ENCODE measurements at regions not wholly inside any gene's neighbourhood (a gene's known extent, or its start where the extent isn't known, plus 50 kb on each side); places are given as distances from the start of the nearest gene placed in this dataset.

DNA sequence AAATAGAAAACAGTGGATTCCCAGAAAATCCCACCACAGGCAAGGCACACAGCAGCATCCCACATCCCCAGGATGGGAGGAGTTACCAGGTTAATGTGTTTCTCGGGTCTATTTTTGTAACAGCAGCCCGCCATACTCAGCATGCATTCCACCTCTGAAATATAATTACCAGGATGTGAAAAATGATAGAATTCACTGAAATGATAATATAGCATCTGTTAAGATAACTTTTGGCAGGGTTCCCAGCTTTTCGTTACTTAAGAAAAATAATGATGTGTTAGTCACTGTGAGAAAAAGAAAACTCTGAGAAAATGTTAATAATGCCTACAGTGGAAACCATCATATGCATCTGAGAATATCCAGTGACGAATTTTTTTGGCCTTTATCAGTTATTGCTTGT lies 87.1 kb downstream of the VCX2 start:
- DNase-seq (ENCODE audit: low read depth, low spot score), result peak; percentile 4
- TF ChIP-seq, protein P1, sequence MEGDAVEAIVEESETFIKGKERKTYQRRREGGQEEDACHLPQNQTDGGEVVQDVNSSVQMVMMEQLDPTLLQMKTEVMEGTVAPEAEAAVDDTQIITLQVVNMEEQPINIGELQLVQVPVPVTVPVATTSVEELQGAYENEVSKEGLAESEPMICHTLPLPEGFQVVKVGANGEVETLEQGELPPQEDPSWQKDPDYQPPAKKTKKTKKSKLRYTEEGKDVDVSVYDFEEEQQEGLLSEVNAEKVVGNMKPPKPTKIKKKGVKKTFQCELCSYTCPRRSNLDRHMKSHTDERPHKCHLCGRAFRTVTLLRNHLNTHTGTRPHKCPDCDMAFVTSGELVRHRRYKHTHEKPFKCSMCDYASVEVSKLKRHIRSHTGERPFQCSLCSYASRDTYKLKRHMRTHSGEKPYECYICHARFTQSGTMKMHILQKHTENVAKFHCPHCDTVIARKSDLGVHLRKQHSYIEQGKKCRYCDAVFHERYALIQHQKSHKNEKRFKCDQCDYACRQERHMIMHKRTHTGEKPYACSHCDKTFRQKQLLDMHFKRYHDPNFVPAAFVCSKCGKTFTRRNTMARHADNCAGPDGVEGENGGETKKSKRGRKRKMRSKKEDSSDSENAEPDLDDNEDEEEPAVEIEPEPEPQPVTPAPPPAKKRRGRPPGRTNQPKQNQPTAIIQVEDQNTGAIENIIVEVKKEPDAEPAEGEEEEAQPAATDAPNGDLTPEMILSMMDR (IDR thresholded peaks at IDR 0.05; ENCODE audit: insufficient read depth, low read length, missing control alignments), result no peak
- no peak overlapping the region for H3K4me3 ChIP-seq (ENCODE audit: low read depth, low read length)
- POLR2A ChIA-PET, result no interaction called here
- CTCF ChIA-PET, result no interaction called here

DNA sequence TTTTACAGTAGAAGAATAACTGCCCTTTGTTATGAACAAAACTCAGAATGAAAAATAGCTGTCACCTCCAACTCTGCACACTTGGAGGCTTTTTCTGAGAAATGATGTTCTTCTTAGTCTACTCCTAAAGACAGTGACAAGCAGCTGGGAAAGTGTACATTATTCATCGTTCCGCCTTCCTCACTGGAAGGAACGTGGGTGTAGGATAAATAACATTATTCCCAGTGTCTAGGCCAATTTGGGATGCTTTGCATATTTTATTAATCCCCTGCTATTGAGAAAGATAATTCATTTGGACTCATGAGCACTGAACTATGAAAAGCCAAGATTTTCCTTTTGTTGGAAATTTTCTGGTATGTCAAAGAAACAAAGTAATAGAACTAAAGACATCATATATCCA lies 87.8 kb downstream of the VCX2 start:
- POLR2A ChIA-PET, result no interaction called here
- TF ChIP-seq, protein P1 (IDR thresholded peaks at IDR 0.05; ENCODE audit: insufficient read depth, low read length, missing control alignments), result no peak

DNA sequence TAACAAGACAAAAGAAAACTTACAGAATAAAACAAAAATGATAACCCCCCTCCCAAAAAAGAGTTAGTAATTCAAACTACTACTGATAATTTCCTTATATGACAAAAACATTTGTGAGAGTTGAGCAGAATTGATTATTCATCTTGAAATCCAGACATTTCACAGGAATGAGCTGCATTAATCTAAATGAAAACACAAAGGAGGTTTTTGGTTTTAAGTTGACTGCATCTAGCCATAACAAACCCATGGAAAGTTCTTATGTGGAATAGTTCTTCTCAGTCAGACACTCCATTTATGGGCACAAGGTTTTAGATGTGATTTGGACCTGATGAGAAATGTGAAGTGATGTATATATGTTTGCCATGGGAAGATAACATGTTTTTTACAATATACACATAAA lies 95.4 kb downstream of the VCX2 start:
- H3K4me3 ChIP-seq (ENCODE audit: low read depth, low read length), result no peak overlapping the region
- POLR2A ChIA-PET, result no interaction called here

More for the DNA sequence above, 87.8 kb downstream of the VCX2 start:
- no peak overlapping the region for H3K4me3 ChIP-seq (ENCODE audit: low read depth, low read length)
- no peak for DNase-seq (ENCODE audit: low read depth, low spot score)
- CTCF ChIA-PET, result no interaction called here

DNA sequence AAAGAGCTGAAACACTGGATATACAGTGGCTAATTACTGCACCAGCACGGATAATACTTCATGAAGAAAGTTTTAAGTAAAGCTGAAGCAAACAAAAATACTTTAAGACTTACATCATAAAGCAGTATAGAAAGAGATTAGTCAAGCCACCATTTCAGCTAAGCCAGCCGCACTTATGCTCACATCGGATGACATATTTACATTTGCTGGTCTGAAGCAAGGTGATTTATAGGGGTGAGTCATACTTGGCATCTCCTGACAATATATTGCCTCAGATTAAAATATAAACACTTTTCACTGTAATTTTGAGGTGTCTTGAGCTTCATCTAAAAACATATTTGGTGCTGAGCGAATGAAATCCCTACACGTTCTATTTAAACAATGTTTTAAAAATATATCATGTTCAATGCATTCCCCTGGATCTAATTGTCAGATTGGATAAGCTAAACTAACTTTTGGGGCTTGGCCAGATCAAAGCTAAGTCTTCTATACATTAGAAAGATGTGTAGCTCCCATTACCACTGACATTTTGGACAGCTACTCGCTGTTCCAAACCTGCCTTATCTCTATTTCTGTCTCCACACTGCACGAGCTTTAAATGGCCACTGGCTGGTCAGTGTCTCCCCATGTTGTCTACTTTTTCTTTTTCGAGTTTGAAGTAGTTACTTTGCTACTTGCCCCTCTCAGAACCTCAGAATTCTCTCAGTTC lies 103.2 kb downstream of the VCX2 start:
- TF ChIP-seq, protein P1 (IDR thresholded peaks at IDR 0.05; ENCODE audit: insufficient read depth, low read length, missing control alignments), result no peak
- no peak for DNase-seq (ENCODE audit: low read depth, low spot score)
- ChIA-PET POLR2A (no interaction called here), CTCF (no interaction called here)
- no peak overlapping the region for H3K4me3 ChIP-seq (ENCODE audit: low read depth, low read length)

More for the DNA sequence above, 95.4 kb downstream of the VCX2 start:
- DNase-seq (ENCODE audit: low read depth, low spot score), result no peak
- TF ChIP-seq, protein P1 (IDR thresholded peaks at IDR 0.05; ENCODE audit: insufficient read depth, low read length, missing control alignments), result no peak
- CTCF ChIA-PET, result no interaction called here

DNA sequence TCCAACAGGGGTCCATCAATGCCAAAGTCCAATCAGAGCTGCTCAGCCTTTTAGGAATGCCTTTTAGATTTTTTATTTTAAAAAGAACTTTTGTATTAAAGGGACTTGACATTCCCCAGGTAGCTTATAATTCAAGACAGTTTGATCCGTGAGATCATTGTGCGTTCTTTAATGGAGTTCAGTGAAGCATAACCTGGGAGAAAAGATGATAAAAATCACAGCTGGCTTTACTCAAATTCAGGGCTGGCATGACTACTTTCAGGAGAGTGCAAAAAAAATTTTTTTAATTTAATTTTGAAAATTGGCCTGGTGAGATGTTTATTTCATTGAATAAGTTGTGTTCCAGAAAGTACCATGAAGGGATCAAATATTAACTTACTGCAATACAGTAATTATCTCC lies 118.2 kb downstream of the VCX2 start:
- ChIA-PET POLR2A (no interaction called here), CTCF (no interaction called here)
- DNase-seq (ENCODE audit: low read depth, low spot score), result no peak
- H3K4me3 ChIP-seq (ENCODE audit: low read depth, low read length), result no peak overlapping the region
- TF ChIP-seq, protein P1 (IDR thresholded peaks at IDR 0.05; ENCODE audit: insufficient read depth, low read length, missing control alignments), result no peak

DNA sequence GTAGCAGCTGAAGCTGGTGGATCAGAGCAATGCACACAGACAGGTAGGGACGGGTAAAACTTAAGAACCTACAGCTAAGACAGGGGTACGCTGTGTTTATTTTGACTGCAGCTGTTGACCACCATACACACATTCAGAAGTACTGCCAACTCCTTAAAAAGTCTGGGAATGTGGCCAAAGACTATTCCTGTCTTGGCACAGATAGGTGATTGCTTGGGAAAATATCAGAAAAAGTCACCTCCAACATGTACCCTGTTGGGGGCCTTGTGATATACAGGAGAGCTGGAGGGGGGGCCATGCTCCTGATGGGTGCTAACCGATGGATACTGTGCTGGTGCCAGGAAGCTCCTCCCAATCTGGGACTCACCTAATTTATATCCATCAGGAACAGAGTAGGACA lies 121.2 kb downstream of the VCX2 start:
- no peak for DNase-seq (ENCODE audit: low read depth, low spot score)
- POLR2A ChIA-PET, result no interaction called here
- CTCF ChIA-PET, result no interaction called here
- TF ChIP-seq, protein P1 (IDR thresholded peaks at IDR 0.05; ENCODE audit: insufficient read depth, low read length, missing control alignments), result no peak
- H3K4me3 ChIP-seq (ENCODE audit: low read depth, low read length), result no peak overlapping the region
